ENCODE measurements at regions not wholly inside any gene's neighbourhood (a gene's known extent, or its start where the extent isn't known, plus 50 kb on each side); places are given as distances from the start of the nearest gene placed in this dataset.

DNA sequence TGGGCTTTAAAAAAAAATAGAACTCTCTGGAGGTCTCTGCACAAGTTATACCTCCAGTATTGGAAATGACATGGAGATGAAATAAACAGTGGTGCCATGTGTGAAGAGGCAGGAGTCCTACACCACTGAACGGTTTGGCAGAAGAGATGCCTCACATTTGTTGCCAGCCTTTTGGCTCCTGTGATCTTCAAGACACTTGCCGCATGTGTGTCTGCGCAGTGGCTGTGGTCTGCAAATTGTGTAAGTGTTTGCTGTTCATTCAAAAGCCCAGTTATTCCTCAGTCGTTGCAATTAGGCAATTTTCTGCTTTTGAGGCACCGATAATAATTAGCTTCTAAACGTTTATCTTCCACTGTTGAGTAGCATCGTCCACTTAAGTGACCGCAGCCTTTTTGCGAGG is 319.1 kb downstream of the BRD1 start:
- DNase-seq (ENCODE audit: low read depth): no peak

DNA sequence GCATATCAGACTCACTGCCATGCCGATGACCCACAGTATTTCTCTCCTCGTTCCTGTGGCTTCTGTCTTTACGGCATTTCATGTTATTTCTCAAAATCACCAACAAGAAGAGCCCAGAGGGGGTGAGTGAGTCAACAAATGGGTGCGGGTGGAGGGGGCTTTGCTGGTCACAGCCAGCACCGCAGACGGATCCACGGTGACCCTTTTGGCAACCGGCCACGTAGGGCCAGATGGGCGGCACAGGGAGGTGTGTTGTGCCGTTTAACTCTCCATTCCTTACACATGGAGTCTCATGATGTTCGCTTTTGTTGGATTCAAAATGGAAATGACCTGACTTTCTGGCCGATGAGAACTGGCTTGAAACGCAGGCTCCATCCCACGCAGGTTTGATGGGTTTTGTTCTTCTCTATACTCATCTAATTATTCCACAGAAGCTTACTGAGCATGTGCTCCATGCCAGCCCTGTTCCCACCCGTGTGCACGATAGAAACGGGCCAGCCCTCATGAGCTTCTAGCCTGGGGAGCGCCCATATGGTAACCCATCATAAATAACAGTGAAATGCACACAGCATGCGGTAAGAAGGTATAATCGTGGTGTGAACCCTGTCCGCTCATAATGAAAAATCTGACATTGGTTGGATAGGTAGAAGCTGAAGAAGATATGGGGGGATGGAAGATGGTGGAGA is 319.9 kb downstream of the BRD1 start:
- no peak for DNase-seq (ENCODE audit: low read depth)

DNA sequence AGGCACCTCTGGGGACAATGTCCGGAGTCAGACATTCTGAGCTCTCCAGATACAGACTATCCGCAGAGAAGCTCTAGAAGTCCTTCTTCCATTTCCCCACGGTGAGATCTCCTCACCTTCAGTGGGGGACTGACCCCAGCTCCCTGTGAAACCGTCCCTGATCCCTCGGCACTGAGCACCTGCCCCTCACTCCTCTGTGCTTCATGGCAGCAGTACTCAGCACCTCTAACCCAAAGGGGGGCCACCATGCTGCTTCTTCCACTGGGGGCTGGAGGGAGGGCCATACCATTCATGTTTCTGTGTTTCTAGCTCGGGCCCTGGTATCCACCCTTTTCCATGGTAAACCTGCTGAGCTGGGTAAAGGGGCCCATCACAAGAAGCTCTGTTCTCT is 321.7 kb downstream of the BRD1 start:
- DNase-seq (ENCODE audit: low read depth): no peak

DNA sequence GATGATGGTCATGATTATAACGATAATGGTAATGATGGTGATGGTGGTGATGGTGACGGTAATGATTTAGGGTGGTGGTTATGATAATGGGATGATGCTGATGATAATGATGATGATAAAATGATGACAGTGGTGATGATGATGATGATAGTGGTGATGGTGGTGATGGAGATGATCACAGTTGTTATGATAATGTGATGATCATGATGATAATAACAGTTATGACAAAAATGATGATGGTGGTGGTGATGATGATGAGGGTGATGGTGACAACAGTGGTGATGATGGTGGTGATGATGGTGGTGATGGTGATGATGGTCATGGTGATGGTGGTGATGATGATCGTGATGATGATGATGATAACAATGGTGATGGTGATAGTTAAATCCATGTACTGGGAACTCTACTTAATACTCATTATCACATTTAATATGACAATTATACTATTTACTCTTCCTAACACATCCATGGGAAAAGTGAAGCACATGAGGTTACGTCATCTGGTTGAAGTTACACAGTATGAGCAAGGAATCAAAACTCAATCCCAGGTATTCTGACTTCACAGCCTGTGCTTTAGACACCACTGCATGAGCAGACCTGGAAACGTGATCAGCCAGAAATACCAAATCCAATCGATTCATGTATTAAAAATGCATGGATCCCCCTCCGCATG is 322.2 kb downstream of the BRD1 start:
- DNase-seq (ENCODE audit: low read depth): no peak

DNA sequence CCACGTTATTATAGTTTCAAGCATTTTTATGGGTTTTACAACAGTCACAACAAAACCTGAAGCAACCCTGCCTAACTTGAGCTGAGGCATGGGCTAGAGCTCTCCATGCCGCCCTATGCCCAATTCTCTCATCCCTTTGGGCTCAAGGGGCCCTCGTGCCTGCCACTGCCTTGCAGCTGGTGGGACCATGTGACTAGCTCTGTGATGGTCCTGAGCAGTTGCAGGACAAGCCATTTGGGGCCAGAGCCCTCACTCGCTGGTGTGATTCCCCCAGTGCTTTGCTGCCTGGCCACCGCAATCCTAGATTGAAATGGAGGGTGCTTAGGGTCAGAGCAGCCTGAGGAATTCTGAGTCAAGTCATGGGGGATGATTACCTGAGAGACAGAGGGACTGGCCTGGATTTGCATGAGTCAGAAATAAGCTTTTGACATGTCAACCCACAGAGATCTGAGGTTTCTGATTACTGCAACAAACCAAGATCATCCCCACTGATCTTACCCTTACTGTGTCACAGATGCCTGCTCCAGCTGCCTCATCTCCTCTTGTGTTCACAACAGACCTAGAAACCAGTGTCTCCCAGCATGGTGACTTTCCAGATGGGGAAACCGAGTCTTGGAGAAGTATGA is 323.7 kb downstream of the BRD1 start:
- DNase-seq (ENCODE audit: low read depth): peak; percentile 27

DNA sequence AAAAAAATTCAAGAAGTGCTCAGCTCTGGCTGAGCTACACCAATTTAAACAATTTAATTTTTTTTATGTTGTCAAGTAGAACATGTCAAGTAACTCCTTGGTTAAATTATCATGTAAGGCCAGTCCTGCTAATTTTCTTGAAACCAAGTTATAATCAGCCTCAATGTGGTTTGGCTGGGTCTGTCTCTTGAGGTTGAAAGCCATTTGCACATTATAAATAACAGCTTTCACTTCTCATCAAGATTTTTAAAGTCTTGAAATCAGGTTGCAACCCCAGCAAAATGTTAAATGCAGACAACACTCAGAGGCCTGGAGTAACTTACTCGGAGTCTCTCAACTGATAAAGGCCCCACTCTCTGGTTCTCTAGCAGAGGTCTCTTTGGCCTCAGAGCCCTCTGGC is 324.4 kb downstream of the BRD1 start:
- no peak for DNase-seq (ENCODE audit: low read depth)

DNA sequence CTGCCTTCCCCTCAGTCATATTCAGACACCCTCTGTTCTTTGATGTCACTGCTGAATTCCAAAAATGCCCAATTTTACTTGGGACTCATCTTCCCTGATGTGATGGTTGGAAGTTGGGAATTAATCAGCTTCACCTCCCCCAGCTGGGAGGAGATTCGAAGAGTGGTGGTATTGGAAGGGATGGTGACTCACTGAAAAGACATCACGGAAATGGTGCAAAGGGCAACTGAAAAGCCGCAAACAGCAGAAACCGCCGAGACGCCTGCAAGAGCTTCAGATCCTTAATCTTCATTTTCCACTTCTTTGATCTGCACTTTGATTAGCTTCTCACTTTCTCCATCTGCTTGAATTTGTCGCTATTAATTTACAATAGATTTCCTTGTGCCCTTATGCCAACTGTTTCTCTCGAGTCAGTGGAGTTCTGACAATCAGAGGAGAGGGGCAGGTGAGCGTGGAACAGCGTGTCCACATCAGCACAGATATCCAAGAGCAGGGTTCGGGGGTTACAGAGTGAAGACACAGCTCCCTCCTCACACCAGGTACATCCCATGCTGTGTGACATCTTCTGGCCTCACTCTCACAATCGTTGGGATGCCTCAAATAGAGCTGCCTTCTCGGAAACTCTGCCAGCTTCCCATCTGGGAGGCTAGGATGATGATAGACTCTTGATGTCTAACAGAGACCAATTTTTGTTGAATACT is 325.4 kb downstream of the BRD1 start:
- DNase-seq (ENCODE audit: low read depth): peak; percentile 89

DNA sequence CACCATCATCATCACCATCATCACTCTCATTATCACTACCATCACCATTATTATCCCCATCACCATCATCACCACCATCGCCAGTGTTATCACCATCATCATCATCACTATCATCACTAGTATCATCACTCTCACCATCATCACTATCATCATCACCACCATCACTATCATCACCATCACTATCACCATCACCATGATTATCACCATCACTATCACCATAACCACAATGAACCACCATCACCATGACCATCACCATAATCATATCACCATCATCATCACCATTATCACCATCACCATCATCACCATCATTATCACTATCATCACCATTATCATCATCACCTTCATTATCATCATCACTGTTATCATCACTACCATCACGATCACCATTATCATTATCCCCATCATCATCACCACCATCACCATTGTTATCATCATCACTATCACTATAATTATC is 326.7 kb downstream of the BRD1 start:
- DNase-seq (ENCODE audit: low read depth): no peak

DNA sequence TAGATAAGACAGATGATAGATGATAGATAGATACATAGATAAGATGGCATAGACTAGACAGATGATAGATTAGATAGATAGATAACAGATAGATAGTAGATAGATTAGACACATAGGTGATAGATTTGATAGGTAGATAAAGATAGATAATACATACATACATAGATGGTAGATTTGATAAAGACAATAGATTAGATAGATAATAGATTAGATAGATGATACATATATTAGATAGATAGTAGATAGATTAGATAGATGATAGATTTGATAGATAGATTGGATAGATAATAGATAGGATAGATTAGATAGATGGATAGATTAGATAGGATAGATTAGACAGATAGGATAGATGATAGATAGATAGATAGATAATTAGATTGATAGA is 327.6 kb downstream of the BRD1 start:
- no peak for DNase-seq (ENCODE audit: low read depth)

DNA sequence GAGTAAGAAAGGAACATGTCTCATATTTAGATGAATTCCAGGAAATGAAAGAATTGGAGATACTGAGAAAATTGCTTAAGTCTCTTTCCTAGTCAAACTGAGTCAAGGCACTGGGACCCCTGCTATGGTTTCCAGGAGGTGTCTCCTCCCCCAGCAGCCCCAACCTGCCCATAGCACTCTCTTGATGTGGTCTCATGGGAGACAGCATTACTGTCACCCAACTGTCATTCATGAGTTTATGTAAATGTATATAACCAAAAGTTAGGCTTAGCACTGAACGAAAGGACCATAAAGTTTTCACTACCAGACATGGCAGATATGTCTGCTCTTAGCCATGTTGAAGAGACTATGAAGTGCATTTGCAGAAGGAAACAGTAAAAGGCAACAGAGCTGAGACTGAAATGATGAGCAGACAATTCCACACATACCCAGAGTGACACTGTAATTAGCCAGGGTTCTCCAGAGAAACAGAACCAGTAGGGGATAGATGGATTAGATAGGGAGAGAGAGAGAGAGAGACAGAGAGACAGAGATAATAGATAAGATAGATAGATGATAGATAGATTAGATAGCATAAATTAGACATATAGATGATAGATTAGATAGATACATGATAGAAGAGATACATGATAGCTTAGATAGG is 328.1 kb downstream of the BRD1 start:
- no peak for DNase-seq (ENCODE audit: low read depth)

DNA sequence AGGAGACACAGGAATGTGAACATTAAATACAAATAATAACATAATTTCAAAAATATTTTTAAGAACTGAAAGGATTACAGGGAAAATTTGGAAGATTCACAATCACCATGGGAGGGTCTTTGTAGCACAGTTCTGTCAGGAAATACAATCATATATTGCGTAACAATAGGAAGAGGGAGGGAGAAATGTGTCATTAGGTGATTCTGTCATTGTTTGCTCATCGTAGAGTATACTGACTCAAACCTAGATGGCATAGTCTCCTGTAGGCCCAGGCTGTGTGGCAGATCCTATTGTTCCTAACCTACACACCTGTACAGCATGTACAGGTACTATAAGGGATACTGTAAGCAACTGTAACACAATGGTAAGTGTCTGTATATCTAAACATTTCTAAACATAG is 330.4 kb downstream of the BRD1 start:
- peak; percentile 28 for DNase-seq (ENCODE audit: low read depth)

DNA sequence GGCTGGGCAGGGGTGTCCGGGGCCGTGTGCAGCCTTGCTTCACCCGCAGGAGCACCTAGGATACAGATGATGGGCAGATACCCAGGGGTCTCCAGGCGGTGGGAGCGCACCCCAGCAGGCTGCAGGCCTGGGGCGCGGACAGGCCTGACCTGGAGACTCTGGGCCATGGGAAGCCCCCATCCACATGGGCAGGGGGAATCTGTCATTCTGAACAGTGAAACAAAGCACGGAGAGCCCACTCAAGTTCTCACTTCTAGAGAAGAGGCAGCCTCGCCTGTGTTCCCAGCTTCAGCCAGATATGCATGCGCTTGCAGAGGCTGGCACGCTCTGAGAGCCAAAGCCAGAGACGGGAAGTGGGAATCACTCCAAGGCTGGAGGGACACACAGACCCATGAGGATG is 333.1 kb downstream of the BRD1 start:
- no peak for DNase-seq (ENCODE audit: low read depth)

DNA sequence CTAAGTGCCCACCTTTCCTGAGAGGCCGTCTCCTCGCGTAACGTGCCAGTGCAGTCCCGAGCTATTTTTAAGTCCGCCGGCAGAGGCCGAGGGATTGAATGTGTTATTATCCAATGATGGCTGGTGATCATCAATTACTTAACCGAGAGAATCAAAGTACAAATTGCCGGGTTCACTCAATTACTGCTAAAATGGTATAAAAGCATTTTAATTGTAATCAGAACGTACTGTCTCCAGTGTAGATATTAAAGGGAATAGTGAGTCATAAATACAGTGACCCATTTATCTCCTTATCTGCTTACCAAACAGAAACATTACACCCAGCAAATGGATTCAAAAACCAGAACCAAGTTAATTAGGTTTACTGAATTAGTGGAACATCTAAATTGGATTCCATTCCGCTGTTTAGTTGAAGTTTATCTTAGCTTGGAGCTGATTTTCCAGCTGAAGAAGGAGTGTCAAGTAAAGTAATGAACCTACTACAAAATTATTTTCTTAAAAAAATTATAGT is 334.9 kb downstream of the BRD1 start:
- no peak for DNase-seq (ENCODE audit: low read depth)

DNA sequence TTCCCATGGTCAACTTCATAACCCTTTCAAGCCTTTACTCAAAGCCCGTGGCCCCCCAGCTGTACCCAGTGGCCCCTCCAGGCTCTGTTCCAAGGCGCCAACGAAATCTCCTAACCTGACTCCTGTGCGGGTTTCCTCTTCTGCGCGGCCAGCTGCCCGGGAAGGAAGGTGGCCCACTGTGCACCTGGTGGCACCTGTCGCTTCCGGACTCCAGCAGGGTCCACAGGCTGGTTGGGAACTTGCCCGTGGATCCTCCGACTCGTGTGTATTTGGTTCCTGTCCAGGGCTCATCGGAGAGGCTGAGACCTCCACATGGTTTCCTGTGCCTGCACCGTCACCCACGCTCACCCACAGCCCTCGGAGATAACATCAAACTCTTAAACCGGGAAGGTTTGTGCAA is 335.4 kb downstream of the BRD1 start:
- no peak for DNase-seq (ENCODE audit: low read depth)

DNA sequence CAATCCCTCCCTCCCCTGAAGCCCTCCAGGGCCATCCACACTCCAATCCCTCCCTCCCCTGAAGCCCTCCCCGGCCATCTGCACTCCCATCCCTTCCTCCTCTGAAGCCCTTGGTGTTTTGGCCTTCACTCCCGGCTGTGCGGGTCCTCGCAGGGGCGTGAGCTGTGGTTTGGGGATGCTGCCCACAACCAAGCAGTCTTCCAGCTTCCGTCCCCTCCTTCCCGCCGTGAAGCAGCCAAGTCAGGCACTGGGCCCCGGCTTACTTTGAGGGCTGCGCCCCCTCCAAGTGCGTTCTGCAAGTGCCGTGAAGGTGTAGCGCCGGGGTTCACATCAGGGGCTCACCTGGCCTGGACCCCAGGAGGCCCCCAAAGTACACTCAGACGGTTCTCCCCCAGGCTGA is 335.9 kb downstream of the BRD1 start:
- DNase-seq (ENCODE audit: low read depth): no peak

DNA sequence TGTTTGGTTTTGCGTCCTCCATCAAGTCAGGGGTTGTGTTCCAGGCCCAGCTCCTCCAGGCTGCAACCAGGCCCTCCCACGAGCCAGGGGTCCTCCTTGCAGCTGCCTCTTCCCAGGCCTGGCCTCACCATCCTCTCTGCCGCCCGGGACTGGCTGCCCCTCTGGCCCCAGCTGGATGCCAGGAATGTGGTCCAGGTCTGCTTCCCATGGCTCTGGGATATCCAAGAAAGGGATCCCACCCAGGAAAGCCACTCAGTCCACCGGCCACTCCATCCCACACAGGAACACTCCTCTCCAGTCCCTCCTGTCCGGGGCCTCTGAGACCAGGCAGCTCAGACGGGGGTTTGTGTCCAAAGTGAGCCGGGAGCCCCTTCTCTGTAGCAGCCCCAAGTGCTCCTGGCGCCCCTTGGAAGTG is 336.4 kb downstream of the BRD1 start:
- DNase-seq (ENCODE audit: low read depth): no peak

DNA sequence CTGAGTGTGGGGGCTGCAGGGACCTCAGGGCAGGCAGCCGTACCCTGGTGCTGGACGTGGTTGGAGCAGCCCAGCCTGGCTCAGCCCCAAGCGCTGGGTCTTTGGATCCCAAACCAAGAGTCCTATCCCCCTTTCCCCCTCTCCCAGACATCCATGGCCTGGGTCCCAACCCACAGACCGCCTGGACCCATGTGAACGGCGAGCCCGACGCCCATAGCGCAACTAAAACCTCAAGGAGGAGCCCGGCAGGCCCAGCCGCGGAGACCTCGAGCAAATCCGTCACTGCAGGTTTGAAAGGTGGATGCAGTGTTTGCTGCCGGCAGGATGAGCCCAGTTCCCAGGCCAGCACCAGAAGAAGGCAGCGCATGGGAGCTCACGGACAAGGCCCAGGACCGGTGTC is 337.0 kb downstream of the BRD1 start:
- no peak for DNase-seq (ENCODE audit: low read depth)

DNA sequence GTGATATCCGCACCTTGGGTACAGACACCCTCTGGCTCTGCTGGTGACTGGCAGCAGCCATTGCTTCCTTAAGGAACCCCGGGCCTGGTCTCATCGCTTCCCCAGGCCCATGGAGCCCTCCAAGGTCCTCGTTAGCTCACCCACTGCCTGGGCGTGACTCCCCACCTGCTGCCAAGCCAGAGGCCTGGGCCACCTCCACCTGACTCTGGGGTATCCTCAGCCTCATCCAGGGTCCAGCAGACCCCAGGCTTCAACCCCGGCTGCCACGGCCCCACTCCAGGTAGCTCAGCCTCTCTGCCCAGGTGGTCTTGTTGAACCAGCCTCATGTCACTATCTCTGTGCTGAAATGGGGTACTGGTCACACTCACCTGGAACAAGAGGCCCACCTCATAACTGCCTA is 337.9 kb downstream of the BRD1 start:
- no peak for DNase-seq (ENCODE audit: low read depth)

DNA sequence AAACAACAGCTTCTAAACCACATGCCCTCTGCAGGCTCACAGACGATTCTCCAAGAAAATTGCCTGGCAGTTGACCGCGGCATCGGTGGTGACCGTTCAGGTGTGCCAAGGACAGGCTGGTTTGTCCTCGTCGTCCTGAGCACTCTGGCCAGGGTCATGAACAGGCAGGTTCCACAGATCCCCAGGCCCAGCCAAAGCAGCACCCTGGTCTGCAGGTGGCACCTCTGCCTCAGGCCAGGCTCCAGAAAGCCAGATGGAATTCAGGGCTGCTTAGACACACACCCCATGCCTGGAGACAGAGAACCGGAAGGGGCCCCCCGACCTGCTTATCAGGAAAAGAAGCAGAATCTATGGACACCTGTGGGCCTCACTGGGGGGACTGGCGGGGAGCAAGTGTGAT is 338.7 kb downstream of the BRD1 start:
- no peak for DNase-seq (ENCODE audit: low read depth)

DNA sequence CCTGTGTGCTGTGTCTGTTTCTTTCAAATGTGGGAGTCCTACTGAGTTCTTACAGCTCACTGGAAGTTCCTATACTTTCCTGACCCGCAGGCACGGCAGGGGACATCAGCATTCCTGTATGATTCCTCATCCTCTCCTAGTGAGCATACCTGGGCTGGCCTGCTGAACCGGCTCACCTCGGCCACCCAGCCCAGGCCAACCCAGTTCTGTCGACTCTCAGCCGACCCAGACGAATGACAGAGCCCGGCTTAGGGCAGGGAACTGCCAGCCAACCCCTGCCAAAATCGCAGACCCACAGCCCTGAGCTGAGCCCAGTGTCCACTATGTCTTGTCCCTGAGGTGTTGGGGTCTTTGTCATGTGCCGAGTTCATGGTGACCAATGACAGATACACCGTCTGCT is 339.7 kb downstream of the BRD1 start:
- DNase-seq (ENCODE audit: low read depth): peak; percentile 61

DNA sequence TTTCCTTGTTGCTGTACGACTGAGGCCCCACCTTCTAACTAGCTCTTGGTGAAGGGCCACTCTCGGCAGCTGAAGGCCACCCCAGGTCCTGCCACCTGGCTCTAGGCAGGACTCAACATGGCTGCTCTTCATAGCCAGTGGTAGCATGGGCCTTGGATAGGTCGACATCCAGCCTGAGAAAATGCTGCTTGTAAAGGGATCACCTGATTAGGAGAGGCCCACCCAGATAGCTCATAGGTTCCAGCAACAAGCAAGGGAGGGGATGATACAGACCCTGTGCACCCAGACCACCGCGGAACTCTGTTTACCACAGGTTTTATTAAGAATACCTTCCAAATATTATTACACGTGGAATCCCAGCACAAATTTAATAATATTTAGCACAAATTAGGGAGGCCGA is 341.4 kb downstream of the BRD1 start:
- no peak for DNase-seq (ENCODE audit: low read depth)

DNA sequence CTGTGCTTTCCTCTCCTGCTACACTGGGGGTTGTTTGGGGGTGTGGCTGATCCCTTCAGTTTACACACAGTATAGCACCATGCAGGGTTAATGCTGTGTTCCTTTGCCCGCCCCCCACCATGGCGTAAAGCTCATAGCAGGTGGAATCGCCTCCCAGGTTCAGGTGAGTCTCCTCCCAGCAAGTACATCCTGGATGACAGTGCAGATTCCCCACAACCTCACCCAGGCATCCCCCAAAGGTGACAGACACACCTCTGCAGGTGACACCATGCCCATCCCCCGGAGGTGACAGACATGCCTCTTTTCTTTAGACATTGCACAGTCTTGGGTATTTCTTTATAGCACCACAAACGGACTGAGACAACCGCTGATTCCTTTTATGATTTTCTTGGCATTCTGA is 343.7 kb downstream of the BRD1 start:
- DNase-seq (ENCODE audit: low read depth): no peak
